GM21717 (cell line): ENCODE measurements at regions not wholly inside any gene's neighbourhood (a gene's known extent, or its start where the extent isn't known, plus 50 kb on each side); places are given as distances from the start of the nearest gene placed in this dataset.

Experiments
- ATAC-seq: cut with Tn5 transposase; IDR thresholded peaks from one replicate; pipeline ENCODE4 v1.9.1; 2021; ENCODE audit warnings: mild to moderate bottlenecking, moderate library complexity; ENCODE audit not compliant: unreplicated experiment

GRCh38 chr4:125434136-125434535 lies 119.4 kb downstream of the FAT4 start:
- no peak for ATAC-seq

GRCh38 chr4:125440814-125441213 lies 126.1 kb downstream of the FAT4 start:
- ATAC-seq: no peak

DNA sequence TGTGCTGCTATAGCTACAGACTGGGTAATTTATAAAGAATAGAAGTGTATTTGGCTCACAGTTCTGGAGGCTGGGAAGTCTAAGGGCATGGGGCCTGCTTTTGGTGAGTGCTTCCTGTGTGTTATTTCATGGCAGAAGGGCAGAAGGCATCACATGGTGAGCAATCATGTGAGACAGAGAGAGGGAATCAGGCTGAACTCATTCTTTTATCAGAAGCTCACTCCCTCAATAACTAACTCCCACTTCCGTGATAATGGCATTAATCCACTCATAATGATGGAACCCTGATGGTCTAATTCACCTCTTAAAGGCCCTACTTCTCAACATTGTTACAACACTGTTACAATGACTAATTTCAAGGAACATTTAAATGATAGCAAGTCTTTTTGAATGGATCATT lies 129.4 kb downstream of the FAT4 start:
- ATAC-seq: no peak

GRCh38 chr4:125445525-125445924 lies 130.8 kb downstream of the FAT4 start:
- ATAC-seq: no peak

- no peak for ATAC-seq
Observed at GRCh38 chr4:125447551-125448290, 133.0 kb downstream of the FAT4 start.

DNA sequence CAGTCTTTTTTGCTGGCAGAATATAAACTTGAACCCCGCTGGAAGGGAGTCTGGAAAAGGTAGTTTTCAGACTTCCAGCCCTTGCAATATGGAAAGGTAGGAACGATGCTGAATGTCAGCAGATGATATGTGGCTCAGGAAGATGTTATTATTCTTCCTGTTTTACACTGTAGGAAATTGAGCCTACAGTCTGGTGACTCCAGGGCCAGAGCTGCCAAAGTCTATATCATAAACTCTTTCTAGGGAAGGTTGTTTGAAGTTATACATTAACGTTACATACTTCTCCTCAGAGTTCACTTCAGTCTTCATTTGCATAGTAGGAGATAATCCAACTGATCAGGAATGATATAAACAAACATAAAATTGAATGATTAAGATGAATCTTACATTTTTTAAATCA lies 141.3 kb downstream of the FAT4 start:
- ATAC-seq: no peak

DNA sequence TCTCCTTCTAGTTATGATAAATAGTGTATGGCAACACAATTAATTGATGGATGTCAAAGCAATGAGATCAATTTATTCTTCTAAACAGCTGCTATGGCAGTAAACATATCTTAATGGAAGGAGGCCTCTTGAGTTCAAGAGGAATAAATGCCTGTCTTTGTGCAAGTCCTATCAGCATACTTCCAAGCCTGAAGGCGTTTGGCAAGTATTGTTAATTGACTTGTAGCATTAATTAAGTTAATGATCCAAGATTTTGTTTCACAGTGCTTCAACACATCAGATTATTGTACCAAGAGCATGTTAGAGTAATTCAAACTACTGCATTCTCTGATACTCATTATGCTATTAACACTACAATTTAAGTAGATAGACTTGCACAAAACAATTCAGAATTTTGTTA lies 144.8 kb downstream of the FAT4 start:
- no peak for ATAC-seq

- ATAC-seq: no peak
Observed at GRCh38 chr4:125461676-125462363, 147.1 kb downstream of the FAT4 start.

DNA sequence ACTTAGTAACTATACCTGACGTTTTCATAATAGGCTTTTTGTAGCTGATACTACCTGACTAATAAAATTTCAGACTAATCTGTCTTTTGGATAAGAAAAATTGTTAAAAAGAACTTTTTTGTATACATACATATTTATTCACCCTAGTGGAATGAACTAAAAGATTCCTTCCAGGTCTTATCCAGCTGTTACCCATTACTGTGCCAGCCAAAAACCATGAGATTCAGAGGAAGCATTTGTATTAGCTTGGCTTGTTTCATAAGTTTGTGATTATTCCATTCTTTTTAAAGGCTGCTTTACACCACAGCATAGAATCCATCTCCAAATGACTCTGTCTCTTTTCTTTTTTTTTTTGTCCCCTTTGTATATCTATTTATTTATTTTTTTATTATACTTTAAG lies 149.4 kb downstream of the FAT4 start:
- ATAC-seq: no peak

- ATAC-seq: no peak
Observed at GRCh38 chr4:125481334-125482045, 166.7 kb downstream of the FAT4 start.

GRCh38 chr4:125482822-125483221 lies 168.1 kb downstream of the FAT4 start:
- no peak for ATAC-seq

- ATAC-seq: no peak
Observed at GRCh38 chr4:125483278-125483677, 168.5 kb downstream of the FAT4 start.

GRCh38 chr4:125484912-125485311 lies 170.2 kb downstream of the FAT4 start:
- ATAC-seq: no peak

- no peak for ATAC-seq
Observed at GRCh38 chr4:125486351-125486750, 171.6 kb downstream of the FAT4 start.

DNA sequence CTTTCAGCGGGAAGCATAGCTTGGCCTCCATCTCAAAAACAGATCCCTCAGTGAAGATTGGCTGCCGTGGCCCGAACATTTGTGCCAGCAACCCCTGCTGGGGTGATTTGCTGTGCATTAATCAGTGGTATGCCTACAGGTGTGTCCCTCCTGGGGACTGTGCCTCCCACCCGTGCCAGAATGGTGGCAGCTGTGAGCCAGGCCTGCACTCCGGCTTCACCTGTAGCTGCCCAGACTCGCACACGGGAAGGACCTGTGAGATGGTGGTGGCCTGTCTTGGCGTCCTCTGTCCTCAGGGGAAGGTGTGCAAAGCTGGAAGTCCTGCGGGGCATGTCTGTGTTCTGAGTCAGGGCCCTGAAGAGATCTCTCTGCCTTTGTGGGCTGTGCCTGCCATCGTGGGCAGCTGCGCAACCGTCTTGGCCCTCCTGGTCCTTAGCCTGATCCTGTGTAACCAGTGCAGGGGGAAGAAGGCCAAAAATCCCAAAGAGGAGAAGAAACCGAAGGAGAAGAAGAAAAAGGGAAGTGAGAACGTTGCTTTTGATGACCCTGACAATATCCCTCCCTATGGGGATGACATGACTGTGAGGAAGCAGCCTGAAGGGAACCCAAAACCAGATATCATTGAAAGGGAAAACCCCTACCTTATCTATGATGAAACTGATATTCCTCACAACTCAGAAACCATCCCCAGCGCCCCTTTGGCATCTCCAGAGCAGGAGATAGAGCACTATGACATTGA lies 175.4 kb downstream of the FAT4 start:
- no peak for ATAC-seq

- ATAC-seq: no peak
Observed at GRCh38 chr4:125492957-125493356, 178.2 kb downstream of the FAT4 start.

GRCh38 chr4:125497861-125498260 lies 183.1 kb downstream of the FAT4 start:
- ATAC-seq: no peak

DNA sequence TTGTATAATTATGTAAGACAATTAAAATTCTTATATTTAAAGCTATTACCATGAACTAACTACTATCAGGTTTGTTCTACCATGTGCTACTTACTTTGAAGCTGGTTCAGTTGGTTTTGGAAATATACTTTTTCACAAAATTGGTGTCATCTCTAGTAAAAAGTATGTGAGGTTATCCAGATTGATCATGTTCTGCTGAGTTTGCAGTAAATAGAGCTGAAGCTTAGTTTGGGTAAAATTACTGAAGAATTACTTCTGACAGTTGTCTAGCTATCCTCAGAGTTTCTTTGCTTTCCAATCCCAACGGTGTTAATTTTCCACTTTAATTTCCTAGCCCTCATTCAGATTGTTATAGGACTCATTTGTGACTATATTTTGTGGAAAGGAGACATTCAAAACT lies 184.2 kb downstream of the FAT4 start:
- ATAC-seq: no peak

DNA sequence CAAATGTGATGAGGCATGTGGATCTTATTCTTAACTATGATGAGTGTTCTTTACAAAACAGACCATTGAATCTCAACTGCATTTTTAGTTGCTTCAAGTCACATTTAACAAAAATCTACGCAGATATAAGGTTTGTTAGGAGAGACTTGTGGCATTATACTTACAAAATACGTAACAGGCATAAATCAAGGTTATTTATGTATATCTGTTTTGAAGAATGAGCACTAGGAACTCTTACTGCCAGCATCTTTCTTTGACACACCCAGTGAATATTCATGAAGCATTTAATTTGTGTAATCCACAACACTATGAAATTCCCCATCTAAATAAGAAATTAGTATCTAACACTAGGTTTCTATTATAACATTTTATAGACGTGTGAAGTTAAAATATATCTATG lies 186.3 kb downstream of the FAT4 start:
- no peak for ATAC-seq

DNA sequence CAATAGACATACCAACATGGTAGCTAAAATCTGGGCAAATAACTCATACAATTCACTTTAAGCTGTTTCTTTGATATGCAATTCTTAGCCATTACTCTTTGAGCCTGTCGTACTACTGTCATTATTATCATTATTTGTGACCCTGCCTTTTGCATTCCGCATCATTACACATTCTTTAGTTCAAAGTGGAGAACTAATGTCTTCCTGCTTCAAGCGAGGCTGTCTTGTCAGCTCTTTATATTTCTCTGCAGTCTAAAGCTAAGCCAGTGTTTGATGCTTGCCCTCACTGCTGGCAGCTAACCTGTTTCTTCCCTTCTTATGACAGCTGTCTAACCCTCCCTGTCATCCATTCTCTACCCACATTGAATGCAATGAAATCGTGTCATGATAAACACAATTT lies 186.8 kb downstream of the FAT4 start:
- ATAC-seq: no peak

DNA sequence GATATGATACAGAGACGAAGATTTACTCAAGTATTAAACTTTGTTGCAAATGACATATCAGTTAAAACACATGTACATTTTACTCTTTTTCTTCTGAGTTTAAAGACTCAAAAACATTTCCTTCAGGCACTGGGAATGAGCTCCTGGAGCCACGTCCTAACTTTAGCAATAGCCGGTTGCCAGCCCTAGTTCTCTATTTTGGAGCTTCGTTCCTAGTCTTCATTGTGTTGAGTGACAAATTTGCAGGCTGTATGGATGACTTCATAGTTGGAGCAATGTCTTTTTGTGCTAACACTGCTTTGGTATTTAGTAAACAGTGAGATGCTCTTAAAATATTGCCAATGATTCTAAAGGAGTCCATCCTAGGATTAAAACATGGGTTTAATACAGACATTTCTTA lies 190.9 kb downstream of the FAT4 start:
- ATAC-seq: no peak
